ENCODE measurements at regions not wholly inside any gene's neighbourhood (a gene's known extent, or its start where the extent isn't known, plus 50 kb on each side); places are given as distances from the start of the nearest gene placed in this dataset.

DNA sequence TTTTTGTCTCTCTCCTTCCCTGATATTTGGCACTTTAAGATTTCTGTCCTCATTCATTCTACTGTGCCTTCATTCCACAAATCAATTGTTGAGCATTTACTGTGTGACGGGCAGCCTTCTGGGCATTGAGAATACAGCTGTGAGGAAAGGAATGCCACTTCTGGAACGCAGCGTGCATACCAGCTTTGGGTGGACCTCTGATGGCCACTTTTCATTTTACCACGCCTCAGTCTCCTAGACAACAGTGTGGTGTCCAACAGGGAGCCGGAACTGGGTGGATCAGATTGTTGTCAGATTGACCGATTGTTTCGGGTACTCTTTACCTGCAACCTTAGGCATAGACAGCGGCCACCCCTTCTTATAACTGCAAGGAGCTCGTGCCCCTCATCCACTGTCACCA lies 222.7 kb upstream of the DPP6 start:
- TF ChIP-seq ZNF23 (tag by site-specific recombination; IDR thresholded peaks at IDR 0.05; ENCODE audit: borderline replicate concordance) = no peak
- TF ChIP-seq ZNF768 (tag by site-specific recombination; IDR thresholded peaks at IDR 0.05) = no peak
- TF ChIP-seq ZNF274 (IDR thresholded peaks at IDR 0.05; ENCODE audit: low read length) = no peak
- TF ChIP-seq ZNF274 (tag by site-specific recombination; IDR thresholded peaks at IDR 0.05; ENCODE audit: borderline replicate concordance) = no peak
- TF ChIP-seq ZNF580 (tag by site-specific recombination; IDR thresholded peaks at IDR 0.05) = no peak
- no peak for TF ChIP-seq TSHZ1 (tag by site-specific recombination; IDR thresholded peaks at IDR 0.05; ENCODE audit: borderline replicate concordance)
- no peak for TF ChIP-seq PBX3 (CRISPR knock-in tag; IDR thresholded peaks at IDR 0.05)
